PC-3 (cell line): ENCODE measurements at regions not wholly inside any gene's neighbourhood (a gene's known extent, or its start where the extent isn't known, plus 50 kb on each side); places are given as distances from the start of the nearest gene placed in this dataset.

Source experiments
- ATAC-seq: fragments of 200-7000 bp; cut with Tn5 transposase; 2 replicates; pipeline ENCODE4 v1.9.1; 2020; ENCODE audit warnings: mild to moderate bottlenecking, moderate library complexity
- BruUV-seq: library from RNA; stranded (reverse); fragments of 400-500 nt; replicated peaks from 2 replicates; lab custom pipeline; 2021; lab: Mats Ljungman, UMichigan
- CTCF ChIA-PET: fragments of 300-600 bp; sonication (Branson Sonifier 250); formaldehyde crosslinking; loops from one replicate; lab custom pipeline; 2022; ENCODE audit warnings: antibody characterized with exemption; lab: Charles Lee
- POLR2A ChIA-PET: fragments of 300-600 bp; sonication (Branson Sonifier 250); formaldehyde crosslinking; loops from one replicate; lab custom pipeline; 2022; ENCODE audit warnings: antibody characterized with exemption; ENCODE audit not compliant: unreplicated experiment; lab: Charles Lee
- DNase-seq: peaks from one replicate; pipeline ENCODE4 v3.0.0-alpha.2; 2015
- H2AFZ ChIP-seq: fragments of 300-600 bp; sonication (generic); 2 replicates; pipeline ENCODE4 v1.6.0; 2016; ENCODE audit warnings: antibody characterized with exemption, low read length
- H3F3A ChIP-seq: fragments of 300-600 bp; sonication (generic); one replicate; pipeline ENCODE4 v1.6.0; 2017; ENCODE audit warnings: antibody characterized with exemption, low read length, control low read depth, mild to moderate bottlenecking; ENCODE audit not compliant: unreplicated experiment
- H3K27ac ChIP-seq: fragments of 300-600 bp; sonication (generic); 2 replicates; pipeline ENCODE4 v1.5.1; 2016; ENCODE audit warnings: mild to moderate bottlenecking, low read length
- H3K27me3 ChIP-seq: fragments of 300-600 bp; sonication (generic); 2 replicates; pipeline ENCODE4 v1.6.1; 2016; ENCODE audit warnings: low read length, mixed read lengths
- H3K36me3 ChIP-seq: fragments of 300-600 bp; sonication (generic); 2 replicates; pipeline ENCODE4 v1.6.1; 2016; ENCODE audit warnings: low read depth, mixed run types, low read length, mixed read lengths
- H3K4me1 ChIP-seq: fragments of 300-600 bp; sonication (generic); 2 replicates; pipeline ENCODE4 v1.5.1; 2016; ENCODE audit warnings: low read length; ENCODE audit not compliant: insufficient read depth
- H3K4me2 ChIP-seq: fragments of 300-600 bp; sonication (generic); 2 replicates; pipeline ENCODE4 v1.6.0; 2016; ENCODE audit warnings: low read length
- H3K4me3 ChIP-seq: fragments of 300-600 bp; sonication (generic); 2 replicates; pipeline ENCODE4 v1.5.1; 2016; ENCODE audit warnings: mild to moderate bottlenecking, low read length, mixed read lengths
- H3K79me2 ChIP-seq: fragments of 300-600 bp; sonication (generic); 2 replicates; pipeline ENCODE4 v1.6.1; 2017; ENCODE audit warnings: low read length, mixed read lengths
- H3K9ac ChIP-seq: fragments of 300-600 bp; sonication (generic); 2 replicates; pipeline ENCODE4 v1.6.0; 2016; ENCODE audit warnings: mild to moderate bottlenecking, low read length
- H3K9me2 ChIP-seq: fragments of 300-600 bp; sonication (generic); replicated peaks from 2 replicates; pipeline ENCODE4 v1.6.1; 2016; ENCODE audit warnings: mixed run types, low read length, mixed read lengths
- H3K9me3 ChIP-seq: fragments of 300-600 bp; sonication (generic); 2 replicates; pipeline ENCODE4 v1.6.1; 2016; ENCODE audit warnings: low read length, mixed read lengths
- H4K20me1 ChIP-seq: fragments of 300-600 bp; sonication (generic); 2 replicates; pipeline ENCODE4 v1.6.1; 2016; ENCODE audit warnings: low read length, mixed read lengths
- EZH2 ChIP-seq: fragments of 300-600 bp; sonication (generic); IDR thresholded peaks from one replicate; pipeline ENCODE4 v1.6.1; 2017; ENCODE audit warnings: antibody characterized with exemption, mild to moderate bottlenecking, low read length; ENCODE audit not compliant: unreplicated experiment
- EZH2phosphoT487 ChIP-seq: fragments of 300-600 bp; sonication (generic); IDR thresholded peaks from 2 replicates; pipeline ENCODE4 v1.6.1; 2018; ENCODE audit warnings: mild to moderate bottlenecking, antibody characterized with exemption, low read length, borderline replicate concordance
- intact Hi-C: fragments of 100-400 bp; cut with micrococcal nuclease; formaldehyde crosslinking; loops from 2 replicates; pipeline ENCODE4 v1.9.0; 2023
- TF ChIP-seq, protein P1 (sequence below): fragments of 300-600 bp; sonication (generic); conservative IDR thresholded peaks from 2 replicates; pipeline ENCODE4 v1.5.1; 2017; ENCODE audit warnings: antibody characterized with exemption, low read depth, mild to moderate bottlenecking, low read length

DNA sequence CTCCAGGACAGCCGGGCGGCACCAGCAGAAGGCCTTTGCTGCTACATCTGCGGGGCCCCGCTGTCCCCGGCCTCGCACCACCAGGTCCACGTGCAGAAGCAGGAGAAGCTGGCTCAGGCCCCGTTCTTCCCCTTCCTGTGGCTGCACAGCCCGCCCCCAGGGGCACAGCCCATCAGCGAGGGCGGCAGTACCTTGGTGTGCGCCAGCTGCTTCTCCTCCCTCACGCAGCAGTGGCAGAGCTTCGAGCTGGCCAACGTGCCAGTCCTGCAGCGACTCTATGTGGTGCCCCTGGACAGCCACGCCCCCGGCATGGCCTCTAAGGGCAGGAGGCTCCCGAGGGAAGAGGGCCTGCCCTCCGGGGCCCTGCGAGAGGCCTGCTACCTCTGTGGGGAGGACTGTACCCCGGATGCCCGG is 58.3 kb upstream of the CIBAR2 start:
- DNase-seq (no peak), ATAC-seq (no peak)
- no TSS peak for BruUV-seq
- intact Hi-C loops, result no loop called here
- peaks cover 5% of the 10 kb centered on the region for H3F3A ChIP-seq
- H3K4me3 ChIP-seq, result no peak overlapping the region
- ChIA-PET POLR2A (no interaction called here), CTCF (no interaction called here)
- no peaks in the 10 kb centered on the region for H3K9me3 ChIP-seq
- H2AFZ ChIP-seq, result no peak overlapping the region
- no peak for TF ChIP-seq EZH2
- no peak for TF ChIP-seq EZH2phosphoT487
- TF ChIP-seq, protein P1, sequence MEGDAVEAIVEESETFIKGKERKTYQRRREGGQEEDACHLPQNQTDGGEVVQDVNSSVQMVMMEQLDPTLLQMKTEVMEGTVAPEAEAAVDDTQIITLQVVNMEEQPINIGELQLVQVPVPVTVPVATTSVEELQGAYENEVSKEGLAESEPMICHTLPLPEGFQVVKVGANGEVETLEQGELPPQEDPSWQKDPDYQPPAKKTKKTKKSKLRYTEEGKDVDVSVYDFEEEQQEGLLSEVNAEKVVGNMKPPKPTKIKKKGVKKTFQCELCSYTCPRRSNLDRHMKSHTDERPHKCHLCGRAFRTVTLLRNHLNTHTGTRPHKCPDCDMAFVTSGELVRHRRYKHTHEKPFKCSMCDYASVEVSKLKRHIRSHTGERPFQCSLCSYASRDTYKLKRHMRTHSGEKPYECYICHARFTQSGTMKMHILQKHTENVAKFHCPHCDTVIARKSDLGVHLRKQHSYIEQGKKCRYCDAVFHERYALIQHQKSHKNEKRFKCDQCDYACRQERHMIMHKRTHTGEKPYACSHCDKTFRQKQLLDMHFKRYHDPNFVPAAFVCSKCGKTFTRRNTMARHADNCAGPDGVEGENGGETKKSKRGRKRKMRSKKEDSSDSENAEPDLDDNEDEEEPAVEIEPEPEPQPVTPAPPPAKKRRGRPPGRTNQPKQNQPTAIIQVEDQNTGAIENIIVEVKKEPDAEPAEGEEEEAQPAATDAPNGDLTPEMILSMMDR, result no peak
- no peak overlapping the region for H3K27ac ChIP-seq
- H3K9ac ChIP-seq, result no peak overlapping the region
- peaks cover 40% of the 10 kb centered on the region for H3K4me1 ChIP-seq
- H3K79me2 ChIP-seq, result peaks cover 45% of the 10 kb centered on the region
- no peaks in the 10 kb centered on the region for H4K20me1 ChIP-seq
- H3K4me2 ChIP-seq, result peak overlapping the region; percentile 89
- no peaks in the 10 kb centered on the region for H3K36me3 ChIP-seq
- no peaks in the 10 kb centered on the region for H3K9me2 ChIP-seq
- H3K27me3 ChIP-seq, result no peaks in the 10 kb centered on the region

DNA sequence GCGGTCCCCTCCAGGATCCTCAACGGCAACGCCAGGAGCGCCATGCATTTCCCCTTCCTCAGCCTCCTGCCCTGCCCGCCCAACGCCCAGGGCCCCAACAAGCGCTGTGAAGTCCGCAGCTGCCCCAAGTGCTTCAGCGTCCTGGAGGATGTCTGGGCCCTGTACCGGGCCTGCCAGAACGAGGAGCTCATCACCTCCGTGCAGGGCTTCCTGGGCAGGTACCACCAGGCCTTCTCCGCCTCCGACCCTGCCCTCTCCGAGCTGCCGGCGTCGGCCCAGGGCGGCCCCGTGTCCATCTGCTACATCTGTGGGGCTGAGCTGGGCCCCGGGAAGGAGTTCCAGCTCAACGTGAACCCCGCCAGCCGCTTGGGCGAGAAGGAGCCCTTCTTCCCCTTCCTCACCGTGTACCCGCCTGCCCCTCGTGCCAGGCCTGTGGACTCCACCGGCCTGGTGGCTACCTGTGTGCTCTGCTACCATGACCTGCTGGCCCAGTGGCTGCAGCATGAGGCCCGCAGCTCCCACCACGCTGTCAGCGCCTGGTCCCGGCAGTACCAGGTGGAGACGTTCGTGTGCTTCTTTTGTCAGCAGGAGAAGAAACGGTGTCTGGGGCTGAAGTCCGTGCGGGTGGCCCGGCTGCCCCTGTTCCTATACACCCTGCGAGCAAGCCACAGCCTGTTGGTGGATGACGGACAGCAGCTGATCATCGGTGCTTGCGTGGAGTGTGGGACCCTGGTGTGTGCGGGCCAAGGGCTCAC is 58.9 kb upstream of the CIBAR2 start:
- Histone ChIP-seq H2AFZ (no peak overlapping the region), H3K79me2 (peaks cover 50% of the 10 kb centered on the region), H3F3A (peaks cover 5% of the 10 kb centered on the region), H3K4me3 (peak overlapping the region; percentile 72), H3K9me2 (no peaks in the 10 kb centered on the region), H3K27me3 (no peaks in the 10 kb centered on the region), H3K9ac (no peak overlapping the region), H3K4me1 (peaks cover 40% of the 10 kb centered on the region), H4K20me1 (no peaks in the 10 kb centered on the region), H3K9me3 (no peaks in the 10 kb centered on the region), H3K4me2 (peak overlapping the region; percentile 89), H3K36me3 (no peaks in the 10 kb centered on the region), H3K27ac (no peak overlapping the region)
- no TSS peak for BruUV-seq
- no peak for TF ChIP-seq EZH2
- TF ChIP-seq EZH2phosphoT487, result no peak
- TF ChIP-seq, protein P1, result no peak
- ChIA-PET CTCF (no interaction called here), POLR2A (no interaction called here)
- intact Hi-C loops, result no loop called here
- ATAC-seq, result no peak
- no peak for DNase-seq

DNA sequence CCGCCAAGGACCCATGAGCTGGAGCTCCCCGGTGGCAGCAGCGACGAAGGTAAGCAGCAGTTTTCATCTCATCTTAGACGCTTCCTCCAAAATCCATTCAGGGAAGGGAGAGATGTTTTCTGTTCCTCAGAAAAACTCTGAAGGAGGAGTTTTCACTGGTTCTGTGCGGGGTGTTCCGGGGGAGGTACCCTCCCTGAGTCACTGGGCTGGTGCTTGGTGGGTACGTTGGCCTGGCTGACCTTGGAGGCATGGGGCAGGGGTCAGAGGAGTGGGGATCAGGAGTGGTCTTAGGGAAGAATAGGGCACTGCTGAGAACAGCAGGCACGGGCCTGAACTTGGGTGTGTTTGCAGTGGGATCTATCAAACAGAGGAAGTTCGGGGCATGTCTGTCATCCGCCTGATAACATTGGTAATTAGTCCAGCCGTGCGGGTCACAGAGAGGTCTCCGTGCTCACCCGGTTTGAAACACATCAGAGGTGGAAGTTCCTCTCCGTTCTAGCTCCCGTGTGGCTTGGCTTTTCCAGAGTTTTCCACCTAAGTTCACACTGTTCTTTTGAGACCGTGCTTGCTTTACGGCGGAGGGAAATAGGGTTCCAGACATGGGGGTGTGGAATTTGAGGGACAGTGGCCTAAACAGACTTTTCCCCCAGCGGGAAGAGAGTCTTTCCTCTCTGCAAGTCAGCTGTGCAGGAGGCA is 59.6 kb upstream of the CIBAR2 start:
- no peak for TF ChIP-seq EZH2
- TF ChIP-seq EZH2phosphoT487, result no peak
- TF ChIP-seq, protein P1, result no peak
- Histone ChIP-seq H3K27ac (peak overlapping the region; percentile 90), H3K36me3 (no peaks in the 10 kb centered on the region), H3K4me3 (peak overlapping the region; percentile 72), H3K4me1 (peaks cover 40% of the 10 kb centered on the region), H3K9me3 (no peaks in the 10 kb centered on the region), H2AFZ (peak overlapping the region; percentile 67), H3K79me2 (peaks cover 58% of the 10 kb centered on the region), H3K9me2 (no peaks in the 10 kb centered on the region), H3K4me2 (peak overlapping the region; percentile 89), H3K9ac (peak overlapping the region; percentile 46), H3K27me3 (no peaks in the 10 kb centered on the region), H4K20me1 (no peaks in the 10 kb centered on the region), H3F3A (peaks cover 5% of the 10 kb centered on the region)
- ChIA-PET POLR2A (no interaction called here), CTCF (no interaction called here)
- DNase-seq (peak; percentile 11), ATAC-seq (no peak)
- BruUV-seq, result no TSS peak
- intact Hi-C loops, result no loop called here
